GM19467 (cell line): ENCODE measurements at regions not wholly inside any gene's neighbourhood (a gene's known extent, or its start where the extent isn't known, plus 50 kb on each side); places are given as distances from the start of the nearest gene placed in this dataset.

Source experiments
- ATAC-seq: cut with Tn5 transposase; IDR thresholded peaks from one replicate; pipeline ENCODE4 v1.9.1; 2021; ENCODE audit warnings: mild to moderate bottlenecking, moderate library complexity; ENCODE audit not compliant: unreplicated experiment

DNA sequence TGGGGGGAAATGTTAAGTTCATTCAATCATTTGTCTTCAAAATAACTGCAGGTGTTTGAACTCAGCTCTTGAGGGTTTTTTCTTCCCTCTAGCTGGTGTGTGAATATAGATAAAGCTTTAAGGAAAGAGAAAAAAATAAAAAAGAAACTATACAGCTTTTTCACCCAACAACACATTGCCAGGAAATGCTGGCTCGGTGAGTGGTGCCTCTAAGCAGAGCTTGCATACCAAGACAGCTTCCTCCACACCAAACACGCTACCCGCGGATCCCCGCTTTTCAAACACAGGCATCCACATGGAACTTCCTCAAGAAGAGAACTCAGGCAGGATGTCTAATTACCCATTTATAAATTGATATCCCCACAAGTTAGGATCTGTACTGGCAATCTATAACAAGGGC lies 69.8 kb upstream of the TANK start:
- ATAC-seq, result no peak

DNA sequence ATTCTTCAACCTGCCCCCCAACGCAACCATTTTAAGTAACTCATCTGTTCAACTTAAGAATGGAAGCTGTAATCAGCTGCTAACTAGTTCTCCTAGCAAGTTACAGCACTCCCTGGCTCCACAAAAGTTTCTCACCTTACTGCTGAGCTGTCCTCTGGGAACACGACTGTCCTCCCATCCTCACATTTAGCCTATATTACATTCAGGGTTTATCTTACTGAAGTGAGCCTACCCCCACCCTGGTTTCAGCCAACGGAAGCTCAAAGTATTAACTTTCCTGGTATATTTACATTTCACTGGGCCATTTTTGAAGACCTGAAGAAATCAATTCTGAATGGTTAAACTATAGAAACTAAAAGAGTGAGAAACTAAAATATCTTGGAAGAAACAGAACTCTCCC lies 64.9 kb upstream of the TANK start:
- no peak for ATAC-seq

DNA sequence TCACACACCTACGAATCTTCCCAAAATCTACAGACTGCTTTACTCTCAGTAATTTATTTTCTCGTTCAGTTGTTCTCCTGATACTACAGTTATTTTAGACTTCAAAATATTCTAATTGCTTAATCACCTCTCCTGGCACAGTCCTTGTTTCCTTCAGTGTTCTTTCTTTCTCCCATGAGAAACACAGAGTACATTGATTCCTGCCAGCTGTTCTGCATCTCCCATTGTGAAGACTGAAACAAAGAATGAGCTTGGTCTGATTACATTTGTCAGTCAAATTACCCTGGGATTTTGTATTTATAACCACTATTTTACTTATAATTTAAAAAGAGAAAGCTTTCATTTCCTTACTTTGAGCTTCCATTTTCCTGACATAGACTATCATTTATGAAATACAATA lies 63.9 kb upstream of the TANK start:
- no peak for ATAC-seq

DNA sequence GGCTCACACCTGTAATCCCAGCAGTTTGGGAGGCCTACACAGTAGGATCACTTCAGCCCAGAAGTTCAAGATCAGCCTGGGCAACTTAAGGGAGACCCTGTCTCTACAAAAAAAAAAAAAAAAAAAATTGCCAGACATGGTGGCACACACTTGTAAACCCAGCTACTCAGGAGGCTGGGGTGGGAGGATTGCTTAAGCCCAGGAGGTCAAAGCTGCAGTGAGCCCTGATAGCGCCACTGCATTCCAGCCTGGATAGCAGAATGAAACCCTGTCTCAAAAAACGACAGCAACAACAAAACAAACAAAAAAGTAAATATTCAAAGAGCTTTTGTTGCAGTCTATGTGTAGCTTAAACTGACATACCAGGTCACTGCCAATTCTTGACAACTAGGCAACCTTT lies 63.1 kb upstream of the TANK start:
- no peak for ATAC-seq

DNA sequence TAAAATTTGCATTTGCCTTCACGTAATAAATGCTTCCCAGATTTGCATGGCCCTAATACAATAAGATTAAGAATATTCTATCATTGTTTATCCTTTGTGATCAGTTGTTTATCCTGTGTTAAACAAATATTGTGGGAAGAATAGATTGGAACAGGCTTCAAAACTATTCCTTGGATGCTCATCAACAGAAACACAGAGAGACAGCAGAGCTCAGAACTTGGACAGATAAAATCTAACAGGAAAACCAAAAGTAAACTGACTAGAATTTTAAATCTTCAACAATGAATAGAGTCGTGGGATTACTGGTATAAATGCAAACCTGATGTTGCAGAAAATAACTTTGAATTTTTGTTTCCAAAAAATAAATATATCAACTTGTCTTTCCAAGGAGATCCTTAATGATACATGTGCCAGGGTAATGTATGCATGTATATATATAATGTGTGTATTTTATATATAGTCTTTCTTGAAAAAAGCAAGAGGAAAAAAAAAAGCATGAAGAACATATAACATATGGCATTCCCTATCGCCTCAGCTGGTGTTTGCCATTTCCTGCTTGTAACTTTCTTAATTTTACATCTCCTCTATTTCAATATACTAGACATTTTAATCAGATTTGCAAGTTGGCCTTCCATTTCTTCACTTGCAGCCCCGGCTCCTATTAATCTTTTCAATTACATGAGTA lies 59.9 kb upstream of the TANK start:
- ATAC-seq, result no peak

DNA sequence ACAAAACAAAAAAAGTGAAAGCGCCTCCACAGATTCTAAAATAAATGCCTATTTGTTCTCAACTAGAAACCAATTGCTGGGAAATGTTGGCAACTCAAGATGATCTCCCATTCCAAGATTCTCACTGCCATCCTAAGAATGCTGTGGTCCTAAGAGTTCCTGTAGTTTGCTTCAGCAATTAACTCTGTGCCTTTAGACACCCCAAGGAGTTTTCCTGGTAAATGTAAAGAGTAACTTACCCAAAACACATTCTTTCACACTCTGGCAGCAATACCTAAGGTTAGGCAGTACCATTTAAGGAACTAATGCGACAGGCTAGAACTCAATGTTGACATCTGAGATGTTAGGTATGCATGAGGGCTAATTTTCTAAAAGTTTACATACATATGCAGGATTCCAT lies 58.8 kb upstream of the TANK start:
- no peak for ATAC-seq

DNA sequence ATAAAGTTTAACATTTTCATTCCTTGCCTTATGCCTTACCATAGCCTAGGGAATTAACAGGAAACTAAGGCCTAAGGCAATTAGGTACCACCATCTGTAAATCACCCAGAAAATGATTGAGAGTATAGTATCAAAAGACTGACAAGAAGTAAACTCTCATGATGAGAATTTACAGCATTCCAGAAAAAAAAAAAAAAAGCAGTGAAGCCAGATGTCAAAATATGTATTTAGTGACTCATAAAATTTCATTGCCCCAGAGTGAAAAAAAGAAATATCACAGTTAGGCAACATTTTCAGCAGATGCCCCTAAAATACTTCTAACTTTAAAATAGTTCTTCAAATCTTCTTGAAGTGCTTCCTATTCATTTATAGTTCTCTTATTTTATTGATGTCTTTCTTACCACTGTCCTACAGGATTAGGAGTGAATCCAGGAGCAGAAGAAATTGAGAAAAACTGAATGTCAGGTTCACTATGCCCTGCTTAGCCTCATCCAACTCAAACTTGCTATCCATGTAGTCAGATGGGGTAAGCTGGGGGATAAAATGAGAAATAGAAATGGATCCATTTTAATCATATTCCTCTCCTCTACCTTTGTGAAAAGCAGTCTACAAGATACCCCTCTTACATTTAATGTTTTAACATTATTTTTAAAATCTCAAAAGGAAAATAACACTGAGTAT lies 57.3 kb upstream of the TANK start:
- ATAC-seq, result no peak

DNA sequence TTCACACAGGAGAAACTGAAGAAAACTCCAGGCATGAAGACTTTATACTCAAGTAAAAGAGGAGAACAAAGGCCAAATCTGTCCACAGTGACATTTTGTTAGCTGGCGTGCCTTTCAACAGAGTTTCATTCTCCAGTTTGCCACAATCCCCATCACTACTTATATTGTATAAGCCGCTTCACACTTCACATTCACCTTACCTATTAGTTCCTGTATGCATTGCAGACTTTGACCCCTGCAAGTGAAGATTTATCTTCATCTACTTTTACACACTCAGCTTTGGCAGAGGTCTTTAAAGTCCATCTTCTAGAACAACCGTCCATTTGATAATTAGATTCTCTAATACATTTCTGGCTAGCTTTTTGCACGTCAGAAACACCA lies 56.8 kb upstream of the TANK start:
- no peak for ATAC-seq

DNA sequence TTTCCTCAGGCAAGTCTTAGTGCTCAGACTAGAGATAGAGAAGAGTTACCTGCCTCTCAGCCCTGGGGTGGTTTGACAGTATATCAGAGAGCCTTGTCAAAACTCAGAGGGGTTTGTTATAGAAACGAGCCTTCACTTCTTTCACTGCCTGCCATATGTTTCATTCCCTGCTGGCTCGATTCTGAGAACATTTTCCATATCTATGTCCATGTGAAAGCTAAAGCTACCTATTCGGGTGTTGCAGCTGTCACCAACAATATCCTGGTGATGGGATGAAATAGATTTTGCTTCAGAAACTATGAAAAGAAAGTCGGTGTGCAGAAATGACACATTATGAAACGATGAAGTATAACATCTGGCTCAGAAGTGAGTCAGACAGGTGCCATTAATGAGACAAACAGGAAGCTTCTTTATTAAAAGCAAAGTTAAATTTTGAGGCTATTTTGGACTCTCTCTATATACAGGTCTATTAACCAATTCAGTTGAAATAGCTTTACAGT lies 56.1 kb upstream of the TANK start:
- peak; percentile 87 for ATAC-seq

DNA sequence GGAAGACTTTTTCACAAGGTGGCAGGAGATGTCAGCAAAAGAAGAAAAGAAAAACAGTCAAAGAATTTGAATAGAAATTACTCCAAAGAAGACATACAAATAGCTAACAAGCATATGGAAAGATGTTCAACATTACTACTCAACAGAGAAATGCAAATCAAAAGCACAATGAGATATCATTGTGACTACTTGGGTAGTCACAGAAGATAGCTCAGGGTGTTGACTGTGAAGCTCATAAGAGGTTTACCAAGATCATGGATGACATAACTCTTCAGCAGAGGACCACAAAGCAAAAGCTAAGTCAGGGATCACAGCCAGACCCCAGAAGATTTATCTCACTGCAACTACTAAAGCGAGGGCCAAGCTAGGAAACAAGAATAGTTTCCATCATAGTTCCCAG lies 53.0 kb upstream of the TANK start:
- ATAC-seq, result no peak
